Natural killer cell treated with Interleukin-12 subunit alpha and Interleukin-12 subunit beta and Interleukin-15 and Interleukin-18, amount 100 ng/mL, for 72 hours (primary cell): ENCODE measurements at regions not wholly inside any gene's neighbourhood (a gene's known extent, or its start where the extent isn't known, plus 50 kb on each side); places are given as distances from the start of the nearest gene placed in this dataset.
"Not testable (repeated sequence)": the region's sequence is repeated elsewhere in the genome, so short reads cannot be mapped to it uniquely, and the experiment has no call there.

Source experiments
- ATAC-seq, 2 donors: fragments of 150-1000 bp; cut with Tn5 transposase in 1 of 2; sonication (Bioruptor Pico), chemical (Tn5 transposase) in 1 of 2; 2 replicates each; pipeline ENCODE4 v1.10.0; 2021
- DNase-seq: peaks from one replicate; pipeline ENCODE4 v3.0.0; 2022; ENCODE audit warnings: low spot score
- H3K27ac Mint-ChIP-seq, 2 donors: 1 replicate in 1 of 2; 2 replicates in 1 of 2; pipeline ENCODE4 v1.8.0; 2022; ENCODE audit warnings: mixed read lengths in 2 of 2, mild to moderate bottlenecking in 1 of 2, moderate library complexity in 1 of 2
- H3K27me3 Mint-ChIP-seq, 2 donors: 1 replicate in 1 of 2; 2 replicates in 1 of 2; pipeline ENCODE4 v1.8.0; 2022; ENCODE audit warnings: mixed read lengths in 2 of 2
- H3K36me3 Mint-ChIP-seq: one replicate; pipeline ENCODE4 v1.8.0; 2022; ENCODE audit warnings: mixed read lengths
- H3K4me1 Mint-ChIP-seq, 2 donors: 1 replicate in 1 of 2; 2 replicates in 1 of 2; pipeline ENCODE4 v1.8.0; 2022; ENCODE audit warnings: low read depth in 2 of 2, mixed read lengths in 2 of 2, mild to moderate bottlenecking in 1 of 2
- H3K4me3 Mint-ChIP-seq: one replicate; pipeline ENCODE4 v1.8.0; 2022; ENCODE audit warnings: mixed read lengths
- H3K9me3 Mint-ChIP-seq: 2 replicates; pipeline ENCODE4 v1.8.0; 2022; ENCODE audit warnings: mixed read lengths

- DNase-seq (no peak), ATAC-seq (no peak)
- H3K36me3 Mint-ChIP-seq, result no peaks in the 10 kb centered on the region
- peaks cover 18% of the 10 kb centered on the region for H3K9me3 Mint-ChIP-seq
- no peaks in the 10 kb centered on the region for H3K27me3 Mint-ChIP-seq
- H3K4me1 Mint-ChIP-seq, result no peaks in the 10 kb centered on the region
- no peak overlapping the region for H3K27ac Mint-ChIP-seq
- no peak overlapping the region for H3K4me3 Mint-ChIP-seq
Measured at GRCh38 chr4:19025031-19025430, 1003.5 kb upstream of the LCORL start.

GRCh38 chr4:19024047-19024446 lies 1002.5 kb upstream of the LCORL start:
- Mint-ChIP-seq H3K9me3 (peaks cover 15% of the 10 kb centered on the region), H3K27me3 (no peaks in the 10 kb centered on the region), H3K4me3 (no peak overlapping the region), H3K4me1 (no peaks in the 10 kb centered on the region), H3K36me3 (no peaks in the 10 kb centered on the region), H3K27ac (no peak overlapping the region)
- no peak for DNase-seq
- ATAC-seq, result no peak

GRCh38 chr4:19021617-19022016 lies 1000.1 kb upstream of the LCORL start:
- Mint-ChIP-seq H3K9me3 (peaks cover 12% of the 10 kb centered on the region), H3K36me3 (no peaks in the 10 kb centered on the region), H3K4me3 (no peak overlapping the region)

GRCh38 chr4:19016550-19016949 lies 995.0 kb upstream of the LCORL start:
- not testable (repeated sequence) for H3K36me3 Mint-ChIP-seq, ATAC-seq, DNase-seq, H3K27me3 Mint-ChIP-seq, H3K27ac Mint-ChIP-seq, H3K4me1 Mint-ChIP-seq, H3K4me3 Mint-ChIP-seq
- peaks cover 10% of the 10 kb centered on the region for H3K9me3 Mint-ChIP-seq

More at GRCh38 chr4:19021617-19022016, 1000.1 kb upstream of the LCORL start:
- H3K27me3 Mint-ChIP-seq, result no peaks in the 10 kb centered on the region
- DNase-seq (no peak), ATAC-seq (no peak)
- H3K27ac Mint-ChIP-seq, result no peak overlapping the region
- no peaks in the 10 kb centered on the region for H3K4me1 Mint-ChIP-seq

GRCh38 chr4:19014594-19014993 lies 993.0 kb upstream of the LCORL start:
- ATAC-seq (no peak), DNase-seq (no peak)
- H3K4me1 Mint-ChIP-seq, result no peaks in the 10 kb centered on the region
- H3K9me3 Mint-ChIP-seq, result peaks cover 4% of the 10 kb centered on the region
- H3K27ac Mint-ChIP-seq, result no peak overlapping the region
- H3K4me3 Mint-ChIP-seq, result no peak overlapping the region
- no peaks in the 10 kb centered on the region for H3K27me3 Mint-ChIP-seq
- no peaks in the 10 kb centered on the region for H3K36me3 Mint-ChIP-seq

- H3K27me3 Mint-ChIP-seq, result no peaks in the 10 kb centered on the region
- no peak for DNase-seq
Measured at GRCh38 chr4:19010761-19011160, 989.2 kb upstream of the LCORL start.

GRCh38 chr4:19009881-19010280 lies 988.3 kb upstream of the LCORL start:
- Mint-ChIP-seq H3K27me3 (no peaks in the 10 kb centered on the region), H3K9me3 (peaks cover 17% of the 10 kb centered on the region), H3K4me3 (no peak overlapping the region), H3K4me1 (no peaks in the 10 kb centered on the region), H3K27ac (no peak overlapping the region), H3K36me3 (no peaks in the 10 kb centered on the region)
- no peak for ATAC-seq
- no peak for DNase-seq

More at GRCh38 chr4:19010761-19011160, 989.2 kb upstream of the LCORL start:
- Mint-ChIP-seq H3K4me3 (no peak overlapping the region), H3K4me1 (no peaks in the 10 kb centered on the region), H3K9me3 (peaks cover 11% of the 10 kb centered on the region), H3K36me3 (no peaks in the 10 kb centered on the region), H3K27ac (no peak overlapping the region)
- ATAC-seq, result no peak

GRCh38 chr4:19005211-19005610 lies 983.7 kb upstream of the LCORL start:
- peaks cover 27% of the 10 kb centered on the region for H3K9me3 Mint-ChIP-seq
- H3K36me3 Mint-ChIP-seq, result no peaks in the 10 kb centered on the region
- H3K4me3 Mint-ChIP-seq, result no peak overlapping the region
- H3K4me1 Mint-ChIP-seq, result no peaks in the 10 kb centered on the region
- H3K27me3 Mint-ChIP-seq, result no peaks in the 10 kb centered on the region
- no peak for DNase-seq
- no peak overlapping the region for H3K27ac Mint-ChIP-seq
- ATAC-seq, result no peak

- no peak for ATAC-seq
- peaks cover 4% of the 10 kb centered on the region for H3K36me3 Mint-ChIP-seq
- no peaks in the 10 kb centered on the region for H3K4me1 Mint-ChIP-seq
- H3K27me3 Mint-ChIP-seq, result no peaks in the 10 kb centered on the region
- H3K27ac Mint-ChIP-seq, result no peak overlapping the region
- DNase-seq, result no peak
- no peak overlapping the region for H3K4me3 Mint-ChIP-seq
- peaks cover 25% of the 10 kb centered on the region for H3K9me3 Mint-ChIP-seq
Measured at GRCh38 chr4:19002170-19002569, 980.6 kb upstream of the LCORL start.

- DNase-seq, result no peak
- Mint-ChIP-seq H3K4me1 (no peaks in the 10 kb centered on the region), H3K36me3 (peaks cover 4% of the 10 kb centered on the region), H3K4me3 (no peak overlapping the region), H3K27me3 (no peaks in the 10 kb centered on the region), H3K9me3 (peaks cover 21% of the 10 kb centered on the region), H3K27ac (no peak overlapping the region)
- no peak for ATAC-seq
Measured at GRCh38 chr4:18999595-18999994, 978.0 kb upstream of the LCORL start.

- Mint-ChIP-seq H3K4me3 (no peak overlapping the region), H3K27ac (no peak overlapping the region), H3K9me3 (peaks cover 16% of the 10 kb centered on the region), H3K27me3 (no peaks in the 10 kb centered on the region), H3K36me3 (no peaks in the 10 kb centered on the region), H3K4me1 (no peaks in the 10 kb centered on the region)
- no peak for DNase-seq
- ATAC-seq, result no peak
Measured at GRCh38 chr4:18981234-18981615, 959.7 kb upstream of the LCORL start.

- no peaks in the 10 kb centered on the region for H3K27me3 Mint-ChIP-seq
- no peak overlapping the region for H3K27ac Mint-ChIP-seq
- no peak for ATAC-seq
- no peaks in the 10 kb centered on the region for H3K4me1 Mint-ChIP-seq
- H3K36me3 Mint-ChIP-seq, result no peaks in the 10 kb centered on the region
- no peak overlapping the region for H3K4me3 Mint-ChIP-seq
- DNase-seq, result no peak
- H3K9me3 Mint-ChIP-seq, result peaks cover 19% of the 10 kb centered on the region
Measured at GRCh38 chr4:18980516-18981233, 959.1 kb upstream of the LCORL start.

GRCh38 chr4:18976884-18977283 lies 955.3 kb upstream of the LCORL start:
- Mint-ChIP-seq H3K9me3 (peaks cover 17% of the 10 kb centered on the region), H3K4me1 (no peaks in the 10 kb centered on the region), H3K36me3 (no peaks in the 10 kb centered on the region), H3K4me3 (no peak overlapping the region), H3K27ac (no peak overlapping the region), H3K27me3 (no peaks in the 10 kb centered on the region)
- DNase-seq (no peak), ATAC-seq (no peak)

GRCh38 chr4:18975916-18976808 lies 954.6 kb upstream of the LCORL start:
- Mint-ChIP-seq H3K36me3 (no peaks in the 10 kb centered on the region), H3K4me3 (no peak overlapping the region)
- DNase-seq, result no peak

More at GRCh38 chr4:18975916-18976808, 954.6 kb upstream of the LCORL start:
- H3K9me3 Mint-ChIP-seq, result peaks cover 21% of the 10 kb centered on the region
- H3K27ac Mint-ChIP-seq, result no peak overlapping the region
- no peaks in the 10 kb centered on the region for H3K27me3 Mint-ChIP-seq
- no peak for ATAC-seq
- no peaks in the 10 kb centered on the region for H3K4me1 Mint-ChIP-seq
